NCI-H748 (cell line): ENCODE measurements at regions not wholly inside any gene's neighbourhood (a gene's known extent, or its start where the extent isn't known, plus 50 kb on each side); places are given as distances from the start of the nearest gene placed in this dataset.
A peak's percentile ranks its signal among the peaks of the same experiment; 100 is the strongest.

Experiments
- DNase-seq: peaks from one replicate; lab custom pipeline; 2025; ENCODE audit not compliant: unreplicated experiment; lab: John Stamatoyannopoulos, UW

- no peak for DNase-seq
Observed at GRCh38 chr16:79408355-79408754, 192.2 kb downstream of the MAF start.

DNA sequence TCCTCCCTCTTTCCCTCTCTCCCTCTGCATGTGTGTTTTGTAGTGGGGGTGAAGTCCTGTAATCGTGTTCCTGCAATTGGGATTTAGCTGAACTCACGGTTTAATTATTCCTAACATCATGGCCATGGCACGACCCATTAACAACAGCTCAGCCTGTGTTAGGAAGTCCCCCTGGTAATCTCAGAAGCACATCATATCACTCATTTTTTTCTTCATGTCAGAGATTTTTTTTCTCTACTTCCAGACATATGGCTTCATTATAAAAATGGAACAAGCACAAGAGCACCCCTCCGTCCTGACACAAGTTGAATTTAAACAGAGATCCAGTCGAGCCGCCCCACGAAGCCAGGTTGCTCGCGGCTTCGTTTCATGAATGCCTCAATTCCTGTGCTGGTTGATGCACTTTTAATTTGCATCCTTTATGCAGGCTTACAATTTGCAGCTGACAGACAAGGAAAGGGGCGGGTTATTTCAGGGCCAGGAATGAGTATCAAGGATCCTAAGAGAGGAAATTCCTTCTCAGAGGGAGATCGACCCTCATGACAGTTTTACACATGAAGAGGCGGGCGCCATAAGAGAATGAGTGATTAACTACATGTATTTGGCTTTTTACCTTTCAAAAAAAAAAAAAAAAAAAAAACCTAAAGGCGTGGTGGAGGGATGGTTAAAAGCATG, 192.9 kb downstream of the MAF start:
- DNase-seq = no peak

DNA sequence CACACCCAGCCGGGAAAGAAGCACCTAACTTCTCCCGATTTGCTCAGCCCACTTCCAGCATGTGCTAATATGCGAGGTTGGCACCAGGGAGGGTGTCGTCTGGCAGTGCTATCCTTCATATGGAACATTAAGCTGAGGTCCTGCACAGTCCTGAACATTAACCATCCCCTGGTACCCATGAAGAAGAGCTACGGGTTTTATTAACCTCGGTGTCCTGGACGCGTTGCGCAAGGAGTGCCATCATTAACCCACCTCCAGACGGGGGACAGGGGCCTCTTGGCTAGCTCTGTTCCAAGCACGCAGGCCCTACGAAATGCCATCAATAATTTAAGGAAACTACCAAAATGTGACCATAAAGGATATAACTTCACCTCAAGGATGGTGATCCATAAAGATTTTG, 193.5 kb downstream of the MAF start:
- DNase-seq = no peak

DNA sequence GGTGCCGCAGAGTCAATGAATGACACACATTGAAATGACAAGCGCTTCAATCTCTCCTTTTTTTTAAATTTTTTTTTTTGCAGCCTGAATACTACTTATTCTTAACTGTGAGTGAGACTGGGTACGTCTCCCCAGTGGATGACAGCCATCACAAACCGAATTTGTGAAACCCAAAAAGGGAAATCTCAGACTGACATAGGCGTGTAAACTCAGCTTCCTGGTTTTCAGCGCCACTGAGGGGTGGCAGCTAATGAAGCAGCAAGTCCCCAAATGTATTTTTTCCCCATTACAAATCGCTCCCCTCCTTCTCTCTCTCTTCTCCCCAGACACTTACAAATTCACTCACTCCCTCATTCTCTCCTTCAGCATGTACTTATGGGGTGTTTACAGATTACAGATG, 196.0 kb downstream of the MAF start:
- DNase-seq = no peak

- no peak for DNase-seq
Observed at GRCh38 chr16:79403534-79403933, 197.0 kb downstream of the MAF start.

- DNase-seq = no peak
Observed at GRCh38 chr16:79402920-79403319, 197.6 kb downstream of the MAF start.

GRCh38 chr16:79402356-79402755, 198.2 kb downstream of the MAF start:
- DNase-seq = no peak

GRCh38 chr16:79401782-79402181, 198.8 kb downstream of the MAF start:
- no peak for DNase-seq

- no peak for DNase-seq
Observed at GRCh38 chr16:79401157-79401556, 199.4 kb downstream of the MAF start.

DNA sequence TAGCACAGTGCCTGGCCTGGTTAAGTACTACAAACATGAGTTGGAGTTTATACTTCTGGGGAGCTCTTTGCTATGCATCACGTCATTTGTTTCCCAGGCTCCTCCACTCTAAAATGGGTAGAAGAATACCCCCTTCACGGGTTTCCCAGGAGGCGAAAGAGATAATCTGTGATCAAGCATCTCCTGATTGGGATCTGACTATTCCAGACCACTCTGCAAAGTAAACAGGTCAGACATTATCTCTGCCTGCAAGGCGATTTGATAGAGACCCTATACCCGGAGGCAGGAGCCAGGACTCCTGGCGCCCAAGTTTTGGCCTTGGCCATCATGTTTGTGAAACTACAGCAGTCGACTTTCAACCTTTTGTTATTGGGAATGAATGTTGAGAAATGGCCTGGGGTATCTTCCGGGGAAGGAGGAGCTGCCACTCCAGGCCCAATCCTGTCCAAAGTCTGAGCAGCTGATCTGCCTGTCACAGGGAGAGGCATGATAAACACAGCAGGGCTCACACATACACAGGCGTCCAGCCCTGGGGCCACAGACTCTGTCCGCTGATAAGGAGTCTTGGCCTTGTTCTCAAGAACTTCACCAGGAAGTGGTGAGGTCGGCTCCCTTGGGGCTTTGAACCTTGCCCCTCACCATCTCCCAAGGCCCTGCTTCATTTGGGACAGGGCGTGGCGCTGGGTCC, 199.9 kb downstream of the MAF start:
- DNase-seq = no peak

GRCh38 chr16:79395591-79395990, 204.9 kb downstream of the MAF start:
- no peak for DNase-seq

GRCh38 chr16:79394206-79394605, 206.3 kb downstream of the MAF start:
- no peak for DNase-seq

DNA sequence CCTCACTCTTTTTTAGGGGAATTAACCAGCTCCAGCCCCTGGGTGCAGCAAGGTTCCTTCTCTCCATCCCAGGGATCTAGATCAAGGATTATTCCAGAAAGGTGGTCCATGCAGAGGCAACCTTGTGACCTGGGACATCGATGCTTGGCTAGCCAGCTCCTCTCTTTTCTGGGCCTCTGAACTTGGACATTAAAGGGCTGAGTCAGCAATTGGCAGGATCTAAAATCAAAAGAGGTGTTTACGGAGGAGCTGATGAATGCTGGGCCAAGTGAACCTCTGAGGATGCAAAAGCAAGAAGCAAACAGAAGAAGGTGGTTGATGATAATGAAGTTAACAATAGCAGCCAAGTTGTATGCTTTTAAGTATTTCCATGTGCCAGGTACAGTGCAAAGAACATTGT, 207.0 kb downstream of the MAF start:
- DNase-seq = no peak

GRCh38 chr16:79393127-79393526, 207.4 kb downstream of the MAF start:
- no peak for DNase-seq

DNA sequence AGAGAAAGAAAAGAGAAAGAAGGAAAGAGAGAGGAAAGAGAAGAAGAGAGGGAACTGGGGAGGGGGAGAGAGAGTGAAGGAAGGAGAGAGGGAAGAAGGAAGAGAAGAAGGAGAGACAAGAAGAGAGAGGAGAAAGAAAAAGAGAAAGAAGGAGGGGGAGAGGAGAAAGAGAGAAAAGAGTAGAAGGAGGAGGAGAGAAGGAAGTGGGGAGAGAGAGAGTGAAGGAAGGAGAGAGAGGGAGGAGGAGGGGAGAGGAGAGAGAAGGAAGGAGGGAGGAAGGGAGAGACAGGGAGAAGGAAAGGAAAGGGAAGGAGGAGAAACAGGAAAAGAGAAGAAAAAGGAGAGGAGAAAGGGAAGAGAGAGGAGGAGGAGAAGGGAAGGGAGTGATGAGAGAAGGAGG, 208.5 kb downstream of the MAF start:
- no peak for DNase-seq

DNA sequence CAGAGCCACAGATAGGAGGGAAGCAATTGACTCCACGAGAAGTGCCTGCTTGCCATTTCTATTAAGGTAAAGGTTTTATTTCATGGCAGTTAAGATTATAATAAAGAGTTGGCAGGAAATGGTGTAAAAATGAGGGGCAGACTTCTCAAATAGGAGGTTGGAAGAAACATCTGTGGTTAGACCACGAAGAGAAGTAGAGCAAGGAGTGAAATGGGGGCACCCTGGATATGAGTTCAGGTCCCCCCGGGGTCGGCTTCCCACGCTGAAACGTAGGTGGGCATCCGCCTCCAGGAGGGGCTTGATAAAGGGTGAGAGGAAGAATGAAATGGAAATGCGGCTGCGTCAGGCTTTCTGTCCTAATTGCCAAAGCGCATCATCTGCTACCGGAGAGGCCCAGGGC, 209.1 kb downstream of the MAF start:
- DNase-seq = no peak

DNA sequence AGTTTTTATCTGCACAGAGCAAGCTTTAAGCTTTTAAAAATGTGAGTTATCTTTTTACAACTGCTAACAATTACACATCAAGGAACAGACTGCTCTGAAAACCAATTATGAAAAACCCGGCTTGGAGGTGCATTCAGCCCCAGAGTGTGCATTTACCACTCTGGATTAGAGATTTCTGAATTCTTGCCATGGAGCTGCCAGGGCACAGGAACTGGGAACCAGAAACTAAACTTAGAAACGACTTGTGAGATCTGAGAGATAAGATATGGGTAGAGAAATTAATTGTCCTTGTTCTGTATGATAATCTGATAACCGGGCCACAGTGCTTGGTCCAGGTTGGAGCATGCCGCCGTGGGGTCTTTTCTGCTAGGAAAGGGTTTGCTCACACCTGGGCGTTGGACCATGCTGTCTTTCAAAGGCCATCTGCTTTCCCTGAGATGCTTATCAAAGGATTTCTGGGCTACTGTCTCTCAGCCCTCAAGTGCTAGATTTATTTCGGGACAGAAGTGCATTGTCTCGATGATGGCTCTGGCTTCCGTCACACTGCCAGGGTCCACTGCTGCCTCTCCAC, 210.0 kb downstream of the MAF start:
- no peak for DNase-seq

DNA sequence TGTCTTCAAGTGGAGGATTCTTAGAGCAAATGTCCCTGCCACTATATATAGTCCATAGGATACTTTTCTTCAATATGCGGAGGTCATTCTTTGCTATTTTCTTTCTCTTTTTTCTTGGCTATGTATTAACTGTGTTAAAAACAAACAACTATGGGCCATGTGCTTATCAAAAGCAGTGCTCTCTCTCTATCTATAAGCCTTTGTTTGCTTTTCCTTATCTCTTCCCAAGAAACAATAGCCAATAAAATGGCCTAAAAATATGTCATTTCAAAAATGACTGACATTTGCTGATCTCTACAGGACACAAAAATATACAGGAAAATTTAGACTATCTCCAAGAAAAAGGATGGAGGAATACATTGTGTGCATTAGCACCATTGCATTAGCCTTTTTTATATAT, 212.1 kb downstream of the MAF start:
- DNase-seq = no peak

DNA sequence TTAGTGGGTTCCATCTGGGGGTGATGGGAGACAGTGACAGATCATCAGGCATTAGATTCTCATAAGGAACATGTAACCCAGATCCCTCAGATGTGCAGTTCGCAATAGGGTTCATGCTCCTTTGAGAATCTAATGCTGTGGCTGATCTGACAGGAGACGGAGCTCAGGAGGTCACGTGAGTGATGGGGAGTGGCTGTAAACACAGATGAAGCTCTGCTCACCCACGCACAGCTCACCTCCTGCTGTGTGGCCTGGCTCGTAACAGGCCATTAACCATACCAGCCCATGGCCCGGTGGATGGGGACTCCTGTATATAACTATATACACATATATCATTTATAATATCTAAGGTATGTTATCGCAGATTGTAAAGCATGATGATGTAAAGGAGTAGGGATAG, 214.2 kb downstream of the MAF start:
- DNase-seq = no peak

GRCh38 chr16:79381603-79382042, 218.9 kb downstream of the MAF start:
- DNase-seq = peak; percentile 1

DNA sequence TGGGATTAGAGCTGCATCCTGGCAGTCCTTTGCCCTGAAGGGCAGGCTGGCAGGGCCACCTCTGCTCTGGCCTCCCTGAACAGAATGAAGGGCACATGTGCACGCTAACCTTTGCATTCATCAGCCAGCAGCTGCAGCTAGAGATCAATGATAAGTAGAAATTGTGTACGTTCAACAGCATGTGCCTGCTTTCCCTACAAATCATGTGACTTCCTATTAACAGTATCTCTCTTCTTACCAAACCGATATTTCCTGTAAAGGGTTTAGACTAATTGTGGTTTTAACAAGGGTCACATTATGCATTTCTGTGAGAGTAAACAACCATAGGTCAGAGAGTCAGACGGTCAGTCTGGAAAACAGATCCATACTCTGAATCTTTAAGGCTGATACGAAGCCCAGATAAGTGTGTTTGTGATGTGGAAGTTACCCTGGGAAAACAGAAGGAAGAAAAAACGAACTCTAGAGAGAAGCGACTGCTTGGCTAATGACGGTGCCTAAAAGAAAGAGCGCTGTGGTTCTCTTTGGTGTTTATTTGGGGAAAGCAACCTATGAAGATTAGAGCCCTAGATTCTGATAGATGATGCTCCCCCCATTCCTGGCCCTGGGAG, 219.4 kb downstream of the MAF start:
- DNase-seq = peak; percentile 22

GRCh38 chr16:79379095-79379494, 221.4 kb downstream of the MAF start:
- no peak for DNase-seq
